DMS153 treated with DMSO at 0.1 percent for 48 hours (cell line): ENCODE measurements at regions not wholly inside any gene's neighbourhood (a gene's known extent, or its start where the extent isn't known, plus 50 kb on each side); places are given as distances from the start of the nearest gene placed in this dataset.
"Not testable (repeated sequence)": the region's sequence is repeated elsewhere in the genome, so short reads cannot be mapped to it uniquely, and the experiment has no call there.

Experiments used
- DNase-seq: peaks from one replicate; lab custom pipeline; 2025; ENCODE audit not compliant: unreplicated experiment; lab: John Stamatoyannopoulos, UW

- no peak for DNase-seq
These were observed 297.3 kb downstream of the GUCY2F start for GRCh38 chrX:109184506-109185139.

DNA sequence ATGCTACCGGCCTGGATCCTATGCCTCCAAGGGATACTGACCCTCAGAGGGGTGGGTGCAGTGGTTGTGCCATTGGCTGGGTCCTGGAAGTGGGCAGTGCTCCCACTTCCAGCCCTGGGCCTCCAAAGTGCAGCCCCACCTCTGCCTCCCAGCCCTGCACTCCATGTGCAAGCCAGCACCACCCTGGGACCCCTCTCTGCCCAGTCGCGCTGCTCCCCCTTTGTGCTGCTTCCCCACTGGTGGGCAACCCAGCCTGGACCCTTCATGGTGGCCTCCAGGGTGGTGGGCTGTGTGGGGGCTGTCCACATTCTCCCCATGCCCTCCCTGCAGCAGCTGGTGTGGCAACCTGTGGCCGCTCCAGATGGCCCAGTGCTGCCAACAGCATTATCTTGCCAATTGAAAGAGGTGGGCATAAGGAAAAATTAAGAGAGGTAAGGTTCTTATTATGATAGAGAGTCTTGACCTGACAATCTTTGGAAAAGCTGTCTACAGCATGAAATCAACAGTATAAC, 309.7 kb downstream of the GUCY2F start:
- no peak for DNase-seq

GRCh38 chrX:109155161-109155560, 326.7 kb downstream of the GUCY2F start:
- DNase-seq = no peak

DNA sequence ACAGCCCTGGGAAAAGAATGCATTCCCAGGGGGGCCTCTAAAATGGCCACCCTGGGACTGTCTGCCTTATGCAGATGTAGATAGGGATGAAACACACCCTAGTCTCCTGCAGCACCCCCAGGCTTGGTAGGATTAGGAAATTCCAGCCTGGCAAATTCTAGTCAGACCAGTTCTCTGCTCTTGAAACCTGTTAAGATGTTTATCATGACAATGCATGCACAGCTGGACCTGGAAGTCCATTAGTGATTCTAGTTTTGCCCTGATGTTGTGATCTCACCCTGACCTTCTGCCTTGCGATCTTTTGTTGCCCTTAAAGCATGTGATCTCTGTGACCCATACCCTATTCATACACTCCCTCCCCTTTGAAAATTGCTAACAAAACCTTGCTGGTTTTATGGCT, 337.7 kb downstream of the GUCY2F start:
- DNase-seq = not testable (repeated sequence)

DNA sequence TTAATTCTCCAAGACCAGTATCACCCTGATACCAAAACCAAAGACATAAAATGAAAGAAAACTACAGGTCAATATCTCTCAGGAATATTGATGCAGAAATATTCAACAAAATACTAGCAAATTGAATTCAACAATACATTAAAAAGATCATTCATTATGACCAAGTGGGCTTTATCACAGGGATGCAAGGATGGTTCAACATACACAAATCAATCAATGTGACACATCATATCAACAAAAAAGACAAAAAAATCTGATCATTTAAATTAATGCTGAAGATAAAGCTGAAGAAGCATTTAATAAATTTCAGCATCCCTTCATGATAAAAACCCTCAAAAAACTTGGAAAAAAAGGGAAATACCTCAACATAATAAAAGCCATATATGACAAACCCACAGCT, 341.4 kb downstream of the GUCY2F start:
- no peak for DNase-seq

DNA sequence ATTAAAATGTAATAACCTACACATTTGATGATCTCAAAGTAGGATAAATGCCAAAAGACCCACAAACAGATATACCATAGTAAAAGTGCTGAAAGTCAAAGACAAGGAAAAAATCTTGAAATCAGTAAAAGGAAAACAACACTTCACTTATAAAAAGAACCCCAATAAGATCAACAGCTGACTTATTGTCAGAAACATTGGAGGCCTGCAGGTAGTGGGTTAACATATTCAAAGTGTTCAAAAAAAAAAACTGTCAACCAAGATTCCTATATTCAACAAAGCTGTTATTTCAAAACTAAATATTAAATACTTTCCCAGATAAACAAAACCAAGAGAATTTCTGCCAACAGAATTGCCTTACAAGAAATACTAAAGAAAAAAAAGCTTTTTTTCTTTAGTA, 347.1 kb downstream of the GUCY2F start:
- no peak for DNase-seq

DNA sequence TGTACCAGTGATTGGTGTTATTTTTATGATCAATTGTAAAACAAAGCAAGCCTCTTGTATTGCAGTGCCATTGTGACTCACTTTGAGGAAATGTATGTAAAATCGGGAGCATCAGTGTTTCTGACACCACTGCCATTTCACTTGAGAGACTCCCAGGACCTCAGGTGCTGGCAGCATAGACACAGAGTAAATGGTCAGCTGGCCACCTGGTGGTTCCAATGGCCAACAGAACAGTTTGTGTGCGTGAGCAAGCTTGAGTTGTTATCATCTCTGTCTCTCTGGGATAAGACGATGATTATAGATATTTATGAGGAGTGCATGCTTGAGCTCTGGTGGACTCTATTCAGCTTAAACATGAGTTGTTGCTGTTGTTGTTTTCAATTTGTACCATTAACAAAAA, 356.6 kb downstream of the GUCY2F start:
- DNase-seq = no peak

GRCh38 chrX:109089359-109089758, 353.0 kb upstream of the IRS4 start:
- DNase-seq = no peak

- no peak for DNase-seq
These were observed 341.4 kb upstream of the IRS4 start for GRCh38 chrX:109077788-109078187.

- not testable (repeated sequence) for DNase-seq
These were observed 317.8 kb upstream of the IRS4 start for GRCh38 chrX:109054181-109054581.

GRCh38 chrX:109049903-109050302, 313.5 kb upstream of the IRS4 start:
- DNase-seq = no peak

DNA sequence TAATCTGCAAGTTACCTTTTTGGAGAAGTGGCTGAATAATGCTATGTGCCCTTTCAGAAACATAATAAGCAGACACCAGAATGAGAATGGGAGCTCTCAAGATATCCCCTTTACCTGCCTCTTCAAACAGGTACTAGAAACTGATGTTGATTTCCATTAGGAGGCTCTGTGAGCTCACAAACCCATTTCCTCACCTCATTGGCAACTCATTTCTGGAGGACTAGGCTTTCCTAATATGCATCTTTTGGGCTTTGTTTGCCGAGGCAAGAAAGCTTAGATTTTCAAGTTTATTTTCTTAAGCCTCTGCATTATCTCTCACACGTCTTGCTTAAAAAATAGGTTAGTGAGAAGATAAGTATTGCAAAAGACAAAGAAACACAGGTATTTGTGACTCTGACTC, 313.1 kb upstream of the IRS4 start:
- DNase-seq = no peak

DNA sequence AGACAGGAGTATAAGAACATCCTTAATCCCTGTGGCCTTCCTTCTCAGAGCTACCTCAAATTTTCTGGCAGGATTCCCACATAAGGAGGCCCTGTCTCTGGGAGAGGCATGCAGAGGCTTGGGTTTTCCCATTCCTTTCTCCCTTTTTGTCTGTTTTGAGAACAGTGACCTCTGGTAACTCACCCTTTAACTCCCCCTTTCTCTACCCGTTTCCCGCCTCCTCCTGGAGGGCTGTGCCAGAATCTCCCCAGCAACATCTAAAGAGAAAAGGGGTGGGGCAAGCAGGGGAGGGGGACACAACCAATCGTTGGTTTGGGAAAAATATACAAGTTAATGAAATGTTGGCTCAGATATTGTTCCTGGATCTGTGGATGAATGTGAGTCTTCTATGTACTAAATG, 303.7 kb upstream of the IRS4 start:
- DNase-seq = no peak

DNA sequence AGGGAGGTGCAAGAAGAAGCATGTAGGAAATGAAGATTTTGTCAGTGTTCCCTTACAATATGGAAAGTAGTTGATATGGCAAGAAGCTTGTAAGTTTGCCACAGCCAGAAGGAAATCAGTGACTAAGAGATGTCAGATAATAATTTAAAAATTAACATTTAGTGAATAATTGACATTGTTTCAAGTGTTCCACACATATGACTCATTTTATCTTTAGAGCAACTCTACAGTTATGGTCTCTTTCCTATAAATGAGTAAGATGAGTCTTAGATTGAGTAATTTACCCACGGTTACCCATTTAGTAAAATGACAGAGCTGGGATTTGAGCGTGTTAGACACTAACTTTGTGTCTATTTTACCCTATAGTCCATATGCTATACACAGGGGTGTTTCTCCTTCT, 300.3 kb upstream of the IRS4 start:
- DNase-seq = no peak

- DNase-seq = no peak
These were observed 257.5 kb upstream of the IRS4 start for GRCh38 chrX:108993909-108994308.

DNA sequence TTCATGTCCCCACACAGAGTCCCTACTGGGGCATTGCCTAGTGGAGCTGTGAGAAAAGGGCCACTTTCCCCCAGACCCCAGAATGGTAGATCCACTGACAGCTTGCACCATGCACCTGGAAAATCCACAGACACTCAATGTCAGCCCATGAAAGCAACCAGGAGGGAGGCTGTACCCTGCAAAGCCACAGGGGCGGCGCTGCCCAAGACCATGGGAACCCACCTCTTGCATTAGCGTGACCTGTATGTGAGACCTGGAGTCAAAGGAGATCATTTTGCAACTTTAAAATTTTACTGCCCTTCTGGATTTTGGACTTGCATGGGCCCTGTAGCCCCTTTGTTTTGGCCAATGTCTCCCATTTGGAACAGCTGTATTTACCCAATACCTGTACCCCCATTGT, 236.5 kb upstream of the IRS4 start:
- not testable (repeated sequence) for DNase-seq

GRCh38 chrX:108947205-108947604, 210.8 kb upstream of the IRS4 start:
- no peak for DNase-seq

- DNase-seq = no peak
These were observed 210.2 kb upstream of the IRS4 start for GRCh38 chrX:108946531-108946930.

DNA sequence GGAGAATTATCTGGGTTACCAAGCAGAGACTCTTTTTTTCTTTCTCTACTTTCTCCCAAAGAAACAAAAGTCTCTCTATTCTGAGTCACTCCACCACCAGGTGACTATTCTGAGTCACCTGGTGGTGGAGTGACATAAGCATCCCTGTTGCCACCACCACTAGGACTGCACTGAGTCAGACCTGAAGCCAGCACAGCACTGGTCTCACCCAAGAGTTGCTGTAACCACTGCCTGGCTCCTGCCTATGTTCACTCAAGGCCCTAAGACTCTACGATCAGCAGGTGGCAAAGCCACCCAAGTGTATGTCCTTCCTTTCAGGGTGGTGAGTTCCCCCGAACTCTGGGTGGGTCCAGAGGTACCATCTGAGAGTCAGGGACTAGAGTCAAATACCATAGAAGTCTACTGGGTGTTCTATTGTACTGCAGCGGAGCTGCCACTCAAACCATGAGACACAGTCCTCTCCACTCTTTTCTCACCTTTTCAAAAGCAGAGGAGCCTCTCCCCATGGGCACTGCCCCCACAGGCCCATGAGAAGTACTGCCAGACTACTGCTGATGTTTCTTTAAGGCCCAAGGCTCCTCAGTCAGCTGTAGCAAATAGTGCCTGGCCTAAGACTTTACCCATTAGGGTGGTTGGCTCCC, 209.6 kb upstream of the IRS4 start:
- no peak for DNase-seq

- no peak for DNase-seq
These were observed 178.4 kb upstream of the IRS4 start for GRCh38 chrX:108914791-108915190.

GRCh38 chrX:108903831-108904230, 167.5 kb upstream of the IRS4 start:
- DNase-seq = not testable (repeated sequence)

GRCh38 chrX:108900333-108900732, 164.0 kb upstream of the IRS4 start:
- DNase-seq = no peak

- not testable (repeated sequence) for DNase-seq
These were observed 160.0 kb upstream of the IRS4 start for GRCh38 chrX:108896349-108896748.
